GM19455 (cell line): ENCODE measurements at regions not wholly inside any gene's neighbourhood (a gene's known extent, or its start where the extent isn't known, plus 50 kb on each side); places are given as distances from the start of the nearest gene placed in this dataset.

Source experiments
- ATAC-seq: cut with Tn5 transposase; IDR thresholded peaks from one replicate; pipeline ENCODE4 v1.9.1; 2021; ENCODE audit not compliant: unreplicated experiment

DNA sequence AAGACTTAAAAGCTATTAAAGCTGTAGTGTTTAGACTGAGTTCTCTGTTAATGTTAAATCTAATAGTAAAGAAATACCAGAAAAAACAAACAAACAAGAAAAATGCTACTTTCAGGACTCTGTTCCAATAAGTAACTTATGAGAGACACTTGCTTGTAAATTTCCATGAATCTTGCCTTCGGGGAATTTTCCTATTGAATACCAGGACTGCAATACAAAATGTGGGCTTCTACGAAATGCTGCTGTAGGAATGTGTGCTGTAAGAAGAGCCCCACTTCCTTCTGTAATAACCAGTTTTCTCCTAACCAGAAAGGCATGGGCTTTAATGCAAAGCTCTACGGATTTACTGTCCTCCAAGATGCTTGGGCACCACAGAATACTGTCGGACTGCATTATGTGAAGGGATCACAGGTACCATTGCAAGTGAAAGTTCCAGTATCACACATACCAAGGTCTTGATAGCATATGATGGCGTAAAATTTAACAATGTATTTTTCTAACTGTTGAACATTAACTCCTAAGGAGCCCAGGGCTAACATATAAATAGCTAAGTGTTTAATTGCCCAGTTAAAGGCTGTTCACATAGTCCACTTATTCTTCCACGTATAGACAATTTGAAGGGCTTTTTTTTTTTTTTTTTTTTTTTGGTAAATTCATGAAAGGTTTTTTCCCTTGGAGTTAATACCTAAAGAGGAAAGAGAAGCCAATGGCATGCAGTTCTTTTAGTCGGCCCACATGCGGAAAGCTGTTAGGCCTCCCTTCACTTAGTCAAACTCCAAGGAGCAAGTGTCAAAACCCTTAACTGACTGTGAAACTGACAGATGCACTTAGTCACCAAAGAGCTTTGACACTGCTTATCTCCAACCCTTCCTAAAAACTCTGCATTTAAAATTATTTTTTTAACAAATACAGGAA lies 564.0 kb upstream of the POU3F3 start:
- ATAC-seq: no peak

DNA sequence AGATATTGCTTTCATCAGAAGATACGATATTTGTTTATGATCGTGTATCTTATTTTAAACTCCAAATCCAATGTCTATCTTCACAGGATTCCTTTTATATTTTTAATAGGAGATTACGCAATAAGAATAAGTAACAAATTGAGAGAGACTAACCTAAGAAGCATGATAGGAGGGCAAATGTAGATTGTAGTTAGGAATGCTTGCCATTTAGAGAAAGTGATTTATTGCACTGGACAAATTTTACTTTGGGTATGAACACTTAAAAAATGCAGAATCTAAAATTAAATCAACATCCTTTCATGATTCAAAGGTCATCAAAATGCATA lies 563.4 kb upstream of the POU3F3 start:
- ATAC-seq: no peak

DNA sequence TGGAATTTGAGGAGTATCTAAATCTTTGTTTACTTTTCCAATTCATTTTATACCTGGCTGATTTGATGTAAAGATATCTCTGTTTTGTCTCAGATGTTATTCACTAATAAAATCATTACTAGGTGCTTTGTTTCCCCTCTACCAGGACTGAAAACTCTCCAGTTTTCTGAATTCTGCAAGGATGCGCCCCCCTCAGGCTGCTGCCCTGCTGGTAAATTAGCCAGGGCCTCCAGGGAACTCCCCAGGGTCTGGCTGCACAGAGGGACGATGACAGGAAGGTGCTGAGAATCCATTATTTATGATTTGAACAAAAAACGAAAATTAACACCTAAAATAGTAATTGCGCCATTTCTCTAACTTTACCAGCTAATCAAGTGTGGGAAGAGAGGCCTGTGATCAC lies 541.2 kb upstream of the POU3F3 start:
- no peak for ATAC-seq

DNA sequence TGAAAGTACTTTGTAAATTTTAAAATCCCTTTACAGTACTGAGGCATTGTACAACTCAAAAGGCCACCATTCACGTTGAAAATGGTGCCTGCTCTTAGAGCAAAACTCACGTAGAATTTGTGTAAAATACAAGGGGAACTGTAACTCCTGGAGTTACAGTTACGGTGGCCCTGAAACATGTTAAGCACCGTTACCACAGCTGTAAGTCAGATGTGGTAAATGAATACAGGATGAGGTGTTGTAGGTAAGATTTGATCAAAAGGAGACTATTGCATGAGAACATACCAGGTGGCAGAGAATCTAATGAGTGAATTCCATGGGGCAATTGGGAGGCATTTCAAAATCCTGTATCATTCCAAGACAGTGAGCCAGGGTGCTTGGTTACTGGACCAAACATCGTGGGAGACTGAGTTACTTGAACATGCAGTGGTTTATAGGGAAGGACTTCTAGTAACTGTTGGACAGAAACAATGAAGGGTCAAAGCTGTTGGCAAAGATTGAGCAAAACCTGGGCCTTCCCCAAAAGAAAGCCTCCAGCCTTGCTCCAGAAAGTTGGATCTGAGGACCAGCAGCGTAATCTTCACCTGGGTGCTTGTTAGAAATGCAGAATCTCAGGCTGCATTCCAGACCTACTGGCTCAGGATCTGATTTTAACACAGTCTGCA lies 535.8 kb upstream of the POU3F3 start:
- ATAC-seq: no peak

DNA sequence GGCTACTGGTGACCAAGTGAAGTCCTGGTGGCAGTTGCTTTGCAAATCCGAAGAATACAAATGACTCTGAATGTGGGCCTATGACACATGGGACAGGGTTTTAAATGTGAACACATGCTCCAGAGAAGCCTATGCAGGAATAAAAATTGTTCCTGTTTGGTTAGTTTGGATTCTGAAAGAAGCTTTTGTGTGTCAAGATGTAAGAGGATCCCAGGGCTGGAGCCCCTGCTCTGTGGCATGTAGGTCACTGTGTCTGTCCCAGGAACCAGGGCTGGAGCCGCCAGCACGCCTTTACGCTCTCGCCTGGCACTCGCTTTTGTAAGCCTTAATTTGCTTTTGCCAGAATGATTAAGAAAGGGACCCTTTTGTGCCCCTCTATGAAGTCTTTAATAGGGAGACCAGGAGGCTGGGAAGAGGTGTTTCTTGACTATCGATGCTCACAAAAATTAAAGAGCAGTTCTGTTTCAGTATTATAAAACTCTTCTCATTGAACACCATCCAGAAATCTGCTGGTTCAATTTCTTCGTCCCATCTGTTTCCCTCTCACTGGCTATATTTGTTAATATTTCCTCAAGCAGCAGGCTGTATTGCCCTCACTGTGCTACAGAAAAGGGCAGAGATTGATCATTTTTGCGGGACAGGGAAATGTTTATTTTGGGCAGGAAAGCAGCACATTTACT lies 532.7 kb upstream of the POU3F3 start:
- no peak for ATAC-seq

DNA sequence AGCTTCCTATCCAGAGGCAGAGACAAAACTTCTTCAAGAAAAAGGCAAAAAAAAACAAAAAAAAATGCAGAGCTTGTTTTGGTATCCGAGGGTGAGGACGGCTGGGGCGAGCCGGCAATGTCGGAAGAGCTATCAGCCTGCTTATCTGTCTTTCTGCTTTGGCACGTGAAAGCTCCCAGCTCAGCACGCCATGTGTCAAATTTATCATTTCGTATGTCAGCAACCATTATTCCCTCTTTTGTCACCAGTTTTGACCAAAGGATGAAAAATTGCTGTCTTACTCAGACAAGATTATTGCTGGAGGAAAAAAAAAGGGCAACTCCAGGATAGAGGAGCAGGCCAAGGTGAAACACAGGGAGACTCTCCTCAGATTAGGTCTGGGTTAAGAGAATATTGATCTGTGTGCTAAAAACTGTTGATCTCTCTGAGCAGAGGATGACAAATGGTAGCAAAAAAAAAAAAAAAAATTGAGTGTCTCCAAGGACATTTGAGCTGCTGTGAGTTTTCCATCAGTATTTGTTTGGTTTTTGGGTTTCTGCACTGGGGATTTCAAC lies 532.0 kb upstream of the POU3F3 start:
- no peak for ATAC-seq

DNA sequence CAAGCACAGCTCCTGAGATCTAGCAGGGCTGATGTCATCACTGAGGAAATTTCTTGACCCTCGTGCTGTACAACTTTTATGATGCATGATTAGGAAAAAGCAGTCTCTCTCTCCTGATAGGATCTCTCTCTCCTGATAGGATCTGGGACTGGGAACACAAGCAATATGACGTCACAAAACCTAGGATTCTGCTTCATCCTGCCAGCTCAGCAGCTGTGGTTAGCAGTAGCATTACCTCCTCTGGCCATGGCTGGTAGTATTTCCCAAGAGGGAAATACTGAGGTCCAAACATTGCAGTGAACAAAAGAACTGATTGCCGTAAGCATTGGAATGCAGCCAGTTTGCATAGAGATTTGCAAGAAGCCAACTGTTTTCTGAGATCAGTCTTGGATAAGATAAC lies 521.2 kb upstream of the POU3F3 start:
- ATAC-seq: no peak

DNA sequence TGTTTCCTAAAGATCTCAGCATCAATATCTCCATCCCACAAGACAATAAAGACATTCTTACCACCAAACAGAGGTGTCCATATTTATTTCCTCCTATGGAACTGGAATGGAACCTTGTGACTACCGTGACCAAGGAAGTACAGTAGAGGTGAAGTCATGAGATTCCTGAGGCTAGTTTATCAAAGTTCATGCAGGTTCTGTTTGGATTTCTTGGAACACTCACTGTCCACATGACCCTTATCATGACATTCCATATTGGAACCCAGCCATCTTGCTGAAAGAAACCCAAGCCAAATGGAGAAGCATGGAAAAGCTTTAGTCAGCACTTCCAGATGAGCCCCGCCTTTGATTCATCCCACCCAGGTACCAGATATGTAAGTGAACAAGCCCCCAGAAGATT lies 516.0 kb upstream of the POU3F3 start:
- ATAC-seq: no peak

DNA sequence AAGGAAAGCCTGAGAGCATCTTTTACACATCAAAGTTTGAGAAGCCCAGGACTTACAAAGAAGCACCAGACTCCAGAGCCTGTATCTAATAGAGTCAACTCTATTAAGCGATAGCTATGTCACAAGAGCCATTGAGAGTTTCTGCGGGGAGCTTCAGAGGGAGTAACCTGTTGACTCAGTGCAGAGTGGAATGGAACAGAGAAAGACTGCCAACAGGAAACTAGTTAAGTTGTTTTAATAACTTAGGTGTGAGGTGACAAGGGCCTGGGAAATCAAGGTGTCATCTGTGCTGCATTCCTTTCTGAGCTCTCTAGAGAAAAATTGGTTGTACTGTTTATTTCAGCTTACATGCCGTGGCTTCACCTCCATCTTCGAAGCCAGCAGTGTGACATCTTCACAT lies 513.8 kb upstream of the POU3F3 start:
- no peak for ATAC-seq

DNA sequence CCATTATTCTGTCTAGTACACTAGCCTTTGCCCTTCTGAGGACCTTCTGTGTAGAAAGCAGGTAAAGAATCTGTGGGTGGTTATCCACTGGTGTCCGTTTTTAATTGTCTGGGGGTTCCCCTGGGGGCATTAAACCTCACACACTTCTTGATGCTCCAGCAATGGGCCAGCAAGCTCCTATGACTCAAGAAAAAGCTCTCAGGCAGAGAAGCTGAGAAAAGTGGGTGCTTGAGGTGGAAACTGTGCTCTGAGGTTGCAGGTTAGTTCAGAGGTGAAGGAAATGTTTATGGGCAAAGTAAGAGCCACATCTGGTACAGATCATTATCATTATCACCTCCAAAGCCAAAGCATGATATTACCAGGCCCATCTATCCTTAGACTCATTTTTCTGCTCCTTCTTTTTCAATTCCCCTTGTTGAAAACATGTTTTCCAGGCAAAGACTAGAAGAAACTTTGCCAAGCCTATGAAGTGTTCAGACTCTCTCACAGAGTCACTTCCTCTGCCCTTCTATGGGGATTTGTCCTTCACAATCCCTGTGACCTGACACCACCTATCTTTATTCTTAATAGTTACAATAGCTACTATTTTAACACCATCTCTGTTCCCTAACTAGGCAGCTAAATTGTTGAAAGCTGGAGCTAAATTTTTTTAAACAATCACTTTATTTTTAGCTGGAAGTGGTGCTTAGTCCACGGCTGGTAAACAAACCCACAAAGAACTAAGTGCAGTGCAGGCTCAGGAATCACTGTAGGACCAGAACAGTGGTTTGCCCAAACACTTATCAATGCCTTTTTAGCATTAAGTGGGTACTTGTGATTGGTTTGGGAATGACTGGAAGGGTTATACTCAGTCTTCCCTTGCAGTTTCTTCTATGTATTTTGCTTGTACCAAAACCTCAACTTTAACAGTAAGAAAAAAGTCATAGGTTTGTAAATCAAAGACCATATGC lies 512.8 kb upstream of the POU3F3 start:
- ATAC-seq: no peak

DNA sequence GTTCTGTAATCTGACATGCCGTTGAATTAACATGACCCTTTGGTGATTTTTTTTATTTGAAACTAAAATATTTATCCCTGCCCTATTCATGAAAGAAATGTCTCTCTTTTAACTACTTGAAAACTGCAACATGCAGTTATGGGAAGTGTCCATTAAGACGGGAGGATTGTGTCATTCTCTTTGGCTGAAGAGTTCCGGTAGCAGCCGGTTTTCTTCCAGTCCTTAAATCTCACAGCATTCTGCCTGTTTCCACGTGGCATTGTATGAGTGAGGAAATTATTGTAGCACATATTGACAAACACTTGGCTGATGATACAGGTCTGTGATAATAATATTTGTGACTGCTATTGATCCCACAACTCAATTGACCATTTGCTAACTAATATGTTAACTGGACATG lies 509.6 kb upstream of the POU3F3 start:
- no peak for ATAC-seq

DNA sequence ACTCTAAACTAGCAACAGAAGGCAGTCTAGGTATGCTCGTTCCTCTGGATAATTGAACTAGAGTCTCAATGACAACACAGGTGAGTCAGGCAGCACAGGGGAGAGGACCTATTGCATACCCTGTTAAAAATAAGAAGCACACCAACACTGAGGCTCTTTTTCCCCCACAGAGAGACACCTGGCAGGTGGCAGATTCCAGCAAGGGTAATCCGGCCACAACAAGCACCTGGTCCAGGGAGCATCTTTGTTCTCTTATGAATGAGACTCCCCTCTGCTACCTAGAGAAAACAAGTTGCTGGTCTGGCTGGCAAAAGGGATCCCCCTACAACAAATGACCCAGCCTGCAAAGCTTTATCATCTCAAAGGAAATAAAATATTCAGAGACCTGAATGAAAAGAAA lies 508.9 kb upstream of the POU3F3 start:
- ATAC-seq: no peak

DNA sequence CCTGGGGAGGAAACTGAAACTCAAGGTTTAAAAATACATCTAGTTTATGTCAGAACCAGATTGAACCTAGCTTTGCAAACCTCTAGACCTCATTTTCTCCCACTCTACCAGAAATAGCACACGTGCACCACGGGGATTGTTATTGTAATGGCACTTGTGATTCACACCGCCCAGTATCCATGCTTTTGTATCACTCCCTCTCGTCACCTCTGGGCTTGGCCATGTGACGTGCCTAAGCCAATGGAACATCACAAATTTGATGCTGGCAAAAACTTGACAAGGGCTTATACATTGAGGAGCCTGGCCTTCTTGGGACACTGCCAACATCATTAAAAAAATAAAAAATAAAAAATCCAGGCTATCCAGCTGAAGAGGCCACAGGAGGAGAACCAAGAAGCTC lies 495.8 kb upstream of the POU3F3 start:
- ATAC-seq: no peak

DNA sequence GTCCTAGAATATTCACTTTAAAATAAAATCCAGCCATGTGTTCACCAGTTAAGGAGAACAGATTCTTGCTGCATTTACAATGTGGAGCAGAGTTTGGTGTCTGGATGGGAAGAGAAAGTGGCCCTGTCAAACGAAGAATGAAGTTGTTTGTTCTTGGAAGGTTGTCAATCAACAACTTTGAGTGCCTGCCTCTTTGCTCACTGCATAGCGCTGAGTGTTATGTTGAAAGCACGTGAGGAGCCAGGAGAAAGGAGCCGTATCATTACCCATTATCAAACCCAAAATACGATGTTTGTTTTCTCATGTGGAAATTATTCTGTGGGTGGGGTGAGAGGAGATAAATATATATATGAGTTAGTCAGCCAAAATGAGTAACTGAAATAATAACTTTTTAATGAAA lies 492.5 kb upstream of the POU3F3 start:
- ATAC-seq: no peak

DNA sequence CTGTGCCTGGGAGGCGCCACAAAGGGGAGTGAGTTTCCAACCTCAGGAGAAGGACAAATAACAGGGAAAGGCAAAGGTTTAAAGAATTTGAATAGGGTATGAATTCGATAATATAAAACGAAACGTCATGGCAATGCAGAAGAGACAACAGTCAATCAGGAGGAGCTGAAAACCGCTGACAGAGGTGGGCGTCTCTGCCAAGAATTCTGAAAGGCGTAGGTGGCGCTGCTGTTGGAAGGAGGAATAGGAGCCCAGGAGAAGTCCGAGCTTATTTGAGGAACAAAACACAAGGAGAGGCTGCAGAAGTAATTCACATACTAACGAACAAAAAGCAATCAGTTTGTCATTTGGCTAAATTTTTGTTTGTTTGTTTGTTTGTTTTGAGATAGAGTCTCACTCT lies 485.8 kb upstream of the POU3F3 start:
- no peak for ATAC-seq

DNA sequence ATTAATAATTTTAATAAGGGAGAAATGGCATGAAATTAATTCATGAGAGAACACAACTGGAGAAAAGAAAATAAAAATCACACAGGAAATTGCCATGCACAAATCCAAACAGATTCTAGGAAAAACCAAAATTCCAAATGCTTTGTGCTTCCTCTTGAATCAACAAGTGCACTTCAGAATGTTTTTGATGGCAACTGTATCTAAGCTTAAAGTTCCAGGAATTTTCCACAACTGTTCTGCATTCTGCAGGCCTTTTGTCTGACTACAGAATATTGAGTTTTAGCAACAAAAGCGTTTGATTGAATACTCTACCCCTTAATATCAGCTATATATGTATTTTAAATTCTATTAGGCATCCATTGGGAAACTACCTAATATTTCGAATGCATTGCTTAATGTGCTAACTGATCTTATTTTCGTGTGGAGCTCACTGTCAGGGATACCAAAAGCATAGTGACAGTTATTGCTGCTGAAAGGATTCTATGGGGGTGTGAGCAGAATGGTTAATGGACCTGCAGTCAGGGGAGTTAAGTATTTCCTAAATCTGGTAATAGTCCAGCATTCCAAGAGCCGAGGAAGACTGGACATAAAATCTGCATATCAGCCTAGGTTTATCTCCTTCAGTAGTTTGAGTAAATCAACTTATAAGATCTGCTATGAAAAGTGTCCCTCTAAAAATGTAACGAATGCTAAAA lies 482.7 kb upstream of the POU3F3 start:
- no peak for ATAC-seq

DNA sequence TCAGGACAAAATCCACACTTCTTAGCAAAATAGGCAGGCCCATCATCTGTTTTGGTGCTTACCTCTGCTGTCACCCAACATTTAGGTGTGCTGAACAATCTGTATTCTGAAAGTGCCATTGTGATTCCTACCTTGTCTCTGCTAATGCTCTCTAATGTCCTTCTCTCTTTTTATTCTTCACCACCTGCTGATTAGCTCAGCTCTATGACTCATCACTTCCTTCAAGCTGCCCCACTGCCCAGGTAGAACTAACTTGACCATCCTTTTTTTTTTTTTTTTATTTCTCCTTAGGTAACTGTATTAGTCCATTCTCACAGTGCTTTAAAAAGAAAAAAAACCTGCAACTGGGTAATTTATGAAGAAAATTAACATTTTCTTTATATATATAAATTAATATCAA lies 478.7 kb upstream of the POU3F3 start:
- ATAC-seq: no peak

DNA sequence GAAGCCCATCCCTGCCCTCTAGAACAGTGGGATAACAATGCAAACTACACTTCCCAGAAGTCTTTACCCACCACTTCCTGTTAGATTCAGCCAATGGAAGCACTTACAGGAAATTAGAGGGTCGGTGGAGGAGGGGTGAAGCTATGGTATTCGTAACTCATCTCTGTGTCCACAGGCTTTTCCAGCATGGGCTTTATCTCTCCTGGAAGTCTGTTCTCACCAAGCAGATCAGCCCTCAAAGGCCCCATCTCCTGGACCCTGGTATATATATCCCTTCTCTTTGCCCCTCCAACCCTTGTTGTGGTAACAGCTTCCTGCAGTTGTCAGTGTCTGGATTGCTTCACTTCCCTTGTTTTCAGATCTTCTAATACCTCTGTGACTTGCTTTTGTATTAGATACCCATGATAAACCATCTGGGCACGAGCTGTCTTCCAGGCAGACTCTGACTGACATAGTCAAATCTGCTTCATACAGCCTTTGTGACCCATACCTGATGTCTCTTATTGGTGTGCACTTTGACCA lies 475.0 kb upstream of the POU3F3 start:
- no peak for ATAC-seq

DNA sequence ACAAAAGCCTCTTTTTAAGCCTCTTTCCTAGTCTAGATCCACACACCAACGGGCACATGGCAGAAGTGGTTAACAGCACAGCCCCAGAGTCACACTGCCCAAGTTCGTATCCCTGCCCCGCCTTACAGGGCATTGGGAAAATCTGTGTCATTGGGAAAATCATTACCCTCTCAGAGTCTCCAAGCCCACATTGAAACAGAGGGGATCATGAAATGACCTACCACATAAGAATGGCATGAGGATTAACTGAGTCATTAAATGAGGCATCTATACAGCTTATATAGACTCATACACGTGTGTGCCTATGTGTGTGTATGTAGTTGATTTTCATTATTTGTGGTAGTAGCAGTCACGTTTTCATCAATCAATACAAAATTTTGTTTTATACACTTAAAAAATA lies 469.0 kb upstream of the POU3F3 start:
- ATAC-seq: no peak

DNA sequence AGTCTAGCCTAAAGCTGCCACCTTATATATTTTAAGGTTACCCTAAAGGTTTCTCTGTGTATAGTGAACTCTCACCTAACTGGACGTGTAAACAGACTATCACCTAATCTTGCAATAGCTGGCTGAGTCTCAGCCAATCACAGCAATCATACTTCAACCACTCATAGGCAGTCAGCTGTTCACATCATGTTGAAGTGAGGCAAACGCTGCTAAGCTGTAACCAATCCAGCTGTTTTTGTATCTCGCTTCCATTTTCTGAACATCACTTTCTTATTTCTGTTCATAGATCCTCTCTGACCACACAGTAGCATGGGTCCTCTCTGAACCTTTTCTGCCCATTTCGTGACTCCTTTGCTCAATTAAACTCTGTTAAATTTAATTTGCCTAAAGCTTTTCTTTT lies 468.2 kb upstream of the POU3F3 start:
- no peak for ATAC-seq
